Mammary epithelial cell (primary cell): ENCODE measurements at regions not wholly inside any gene's neighbourhood (a gene's known extent, or its start where the extent isn't known, plus 50 kb on each side); places are given as distances from the start of the nearest gene placed in this dataset.

Experiments
- EZH2 ChIP-seq: IDR thresholded peaks from 2 replicates; pipeline ENCODE4 v1.6.1; 2012; ENCODE audit warnings: low read length, inconsistent platforms, borderline replicate concordance
- TF ChIP-seq, protein P1 (sequence below), 2 donors: IDR thresholded peaks in 1 of 2; conservative IDR thresholded peaks in 1 of 2; 2 replicates each; pipeline ENCODE4 v1.5.1; 2011 to 2012; ENCODE audit warnings: inconsistent platforms in 2 of 2, low read length in 2 of 2, mild to moderate bottlenecking in 2 of 2, control low read depth in 1 of 2, low read depth in 1 of 2; ENCODE audit not compliant: insufficient read depth in 1 of 2; ENCODE audit errors: extremely low read depth in 1 of 2

DNA sequence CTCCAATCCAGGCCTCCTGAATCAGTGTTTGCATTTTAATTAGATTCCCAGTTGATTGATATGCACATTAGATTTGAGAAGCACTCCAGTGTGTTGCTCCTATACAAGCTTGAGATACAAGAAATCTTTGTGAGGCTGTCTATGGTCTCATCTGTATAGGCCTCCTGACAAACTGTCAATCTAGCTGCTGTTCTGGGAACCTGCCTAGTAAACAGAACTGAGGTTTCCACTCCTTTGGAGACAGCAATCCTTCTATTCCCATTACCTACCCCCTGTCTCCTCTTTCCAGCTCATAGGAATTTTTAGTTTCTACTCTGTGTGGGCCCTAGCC lies 306.1 kb upstream of the EMCN start:
- TF ChIP-seq, protein P1, sequence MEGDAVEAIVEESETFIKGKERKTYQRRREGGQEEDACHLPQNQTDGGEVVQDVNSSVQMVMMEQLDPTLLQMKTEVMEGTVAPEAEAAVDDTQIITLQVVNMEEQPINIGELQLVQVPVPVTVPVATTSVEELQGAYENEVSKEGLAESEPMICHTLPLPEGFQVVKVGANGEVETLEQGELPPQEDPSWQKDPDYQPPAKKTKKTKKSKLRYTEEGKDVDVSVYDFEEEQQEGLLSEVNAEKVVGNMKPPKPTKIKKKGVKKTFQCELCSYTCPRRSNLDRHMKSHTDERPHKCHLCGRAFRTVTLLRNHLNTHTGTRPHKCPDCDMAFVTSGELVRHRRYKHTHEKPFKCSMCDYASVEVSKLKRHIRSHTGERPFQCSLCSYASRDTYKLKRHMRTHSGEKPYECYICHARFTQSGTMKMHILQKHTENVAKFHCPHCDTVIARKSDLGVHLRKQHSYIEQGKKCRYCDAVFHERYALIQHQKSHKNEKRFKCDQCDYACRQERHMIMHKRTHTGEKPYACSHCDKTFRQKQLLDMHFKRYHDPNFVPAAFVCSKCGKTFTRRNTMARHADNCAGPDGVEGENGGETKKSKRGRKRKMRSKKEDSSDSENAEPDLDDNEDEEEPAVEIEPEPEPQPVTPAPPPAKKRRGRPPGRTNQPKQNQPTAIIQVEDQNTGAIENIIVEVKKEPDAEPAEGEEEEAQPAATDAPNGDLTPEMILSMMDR (conservative IDR thresholded peaks at IDR 0.05 in 1 of 2, IDR thresholded peaks at IDR 0.05 in 1 of 2; ENCODE audit: extremely low read depth in 1 of 2, insufficient read depth in 1 of 2, low read depth in 1 of 2, low read length in 2 of 2): no peak
- no peak for TF ChIP-seq EZH2
